ENCODE measurements at regions not wholly inside any gene's neighbourhood (a gene's known extent, or its start where the extent isn't known, plus 50 kb on each side); places are given as distances from the start of the nearest gene placed in this dataset.

DNA sequence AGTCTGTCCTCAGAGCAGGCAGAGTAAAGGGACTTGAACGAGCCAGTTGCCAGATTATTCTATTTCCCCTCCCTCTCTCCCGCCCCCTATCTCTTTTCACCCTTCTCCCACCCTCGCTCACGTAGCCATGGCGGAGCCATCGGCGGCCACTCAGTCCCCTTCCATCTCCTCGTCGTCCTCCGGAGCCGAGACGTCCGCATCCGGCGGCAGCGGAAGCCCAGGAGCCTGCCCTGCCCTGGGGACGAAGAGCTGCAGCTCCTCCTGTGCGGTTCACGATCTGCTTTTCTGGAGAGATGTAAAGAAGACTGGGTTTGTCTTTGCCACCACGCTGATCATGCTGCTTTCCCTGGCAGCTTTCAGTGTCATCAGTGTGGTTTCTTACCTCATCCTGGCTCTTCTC, 106.2 kb upstream of the SMAD1 start:
- H3K36me3 ChIP-seq (ENCODE audit: control insufficient read depth, insufficient read depth, low read length) = no peaks in the 10 kb centered on the region
- FAIRE-seq = peak; percentile 66

DNA sequence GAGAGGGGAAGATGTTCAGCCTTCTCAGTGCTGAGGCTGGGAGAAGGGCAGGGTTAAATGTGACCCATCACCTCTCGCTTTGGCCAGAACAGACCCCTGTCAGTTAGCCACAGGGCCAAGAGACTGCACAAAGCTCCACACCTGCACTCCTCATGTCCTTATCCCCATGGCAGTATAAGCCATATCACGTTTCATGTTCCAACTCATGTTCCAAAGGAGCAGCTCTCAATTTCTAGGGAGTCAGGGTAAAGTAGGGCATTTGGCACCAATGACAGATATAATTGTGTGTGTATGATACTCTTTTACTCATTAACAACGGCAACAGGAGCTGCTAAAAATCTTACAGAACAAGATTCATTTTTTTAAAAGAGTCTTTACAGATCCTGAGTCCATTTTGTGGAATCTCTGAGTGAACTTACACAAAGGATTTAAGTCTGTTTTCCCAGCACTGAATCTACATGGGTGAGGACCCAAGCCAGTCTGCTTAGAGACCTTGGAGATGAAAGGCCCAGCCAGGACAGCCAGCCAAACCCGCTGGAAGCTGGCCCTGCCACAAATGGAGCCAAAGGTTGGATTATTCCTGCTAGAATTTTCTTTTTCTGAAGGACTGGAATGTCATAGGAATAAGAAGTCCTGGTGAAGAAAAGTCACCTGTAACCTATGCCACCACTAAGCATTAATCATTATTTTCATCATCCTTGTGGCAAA, 129.1 kb upstream of the SMAD1 start:
- FAIRE-seq (no peak), DNase-seq (ENCODE audit: low read depth) (no peak)
- Histone ChIP-seq H3K4me3 (ENCODE audit: low read depth, low read length) (no peak overlapping the region), H3K36me3 (ENCODE audit: control insufficient read depth, insufficient read depth, low read length) (no peaks in the 10 kb centered on the region), H3K27me3 (ENCODE audit: control insufficient read depth, insufficient read depth, low read length) (no peaks in the 10 kb centered on the region)
- TF ChIP-seq, protein P1, sequence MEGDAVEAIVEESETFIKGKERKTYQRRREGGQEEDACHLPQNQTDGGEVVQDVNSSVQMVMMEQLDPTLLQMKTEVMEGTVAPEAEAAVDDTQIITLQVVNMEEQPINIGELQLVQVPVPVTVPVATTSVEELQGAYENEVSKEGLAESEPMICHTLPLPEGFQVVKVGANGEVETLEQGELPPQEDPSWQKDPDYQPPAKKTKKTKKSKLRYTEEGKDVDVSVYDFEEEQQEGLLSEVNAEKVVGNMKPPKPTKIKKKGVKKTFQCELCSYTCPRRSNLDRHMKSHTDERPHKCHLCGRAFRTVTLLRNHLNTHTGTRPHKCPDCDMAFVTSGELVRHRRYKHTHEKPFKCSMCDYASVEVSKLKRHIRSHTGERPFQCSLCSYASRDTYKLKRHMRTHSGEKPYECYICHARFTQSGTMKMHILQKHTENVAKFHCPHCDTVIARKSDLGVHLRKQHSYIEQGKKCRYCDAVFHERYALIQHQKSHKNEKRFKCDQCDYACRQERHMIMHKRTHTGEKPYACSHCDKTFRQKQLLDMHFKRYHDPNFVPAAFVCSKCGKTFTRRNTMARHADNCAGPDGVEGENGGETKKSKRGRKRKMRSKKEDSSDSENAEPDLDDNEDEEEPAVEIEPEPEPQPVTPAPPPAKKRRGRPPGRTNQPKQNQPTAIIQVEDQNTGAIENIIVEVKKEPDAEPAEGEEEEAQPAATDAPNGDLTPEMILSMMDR (IDR thresholded peaks at IDR 0.05; ENCODE audit: insufficient read depth, low read length, severe bottlenecking) = no peak

More for the DNA sequence above, 106.2 kb upstream of the SMAD1 start:
- TF ChIP-seq, protein P1 (IDR thresholded peaks at IDR 0.05; ENCODE audit: insufficient read depth, low read length, severe bottlenecking) = no peak
- no peak for DNase-seq (ENCODE audit: low read depth)
- Histone ChIP-seq H3K4me3 (ENCODE audit: low read depth, low read length) (no peak overlapping the region), H3K27me3 (ENCODE audit: control insufficient read depth, insufficient read depth, low read length) (no peaks in the 10 kb centered on the region)

DNA sequence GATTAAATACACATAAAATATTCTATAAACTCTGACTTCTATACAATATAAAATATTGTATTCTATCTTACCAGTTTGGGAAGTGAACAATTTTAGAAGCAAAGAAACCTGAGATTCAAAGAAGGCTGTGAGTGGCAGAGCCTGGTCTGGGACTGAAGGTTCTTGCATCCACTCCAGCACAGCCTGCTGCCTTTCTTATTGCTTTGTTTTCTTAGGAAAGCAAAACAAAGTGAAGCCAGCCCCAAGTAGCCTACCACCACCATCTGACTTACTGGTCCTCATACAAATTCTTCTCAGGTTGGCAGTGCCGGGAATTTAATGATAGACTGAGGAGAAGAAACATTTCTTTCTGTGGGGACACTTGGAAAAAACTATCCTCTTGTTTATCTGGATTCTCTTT, 129.7 kb upstream of the SMAD1 start:
- Histone ChIP-seq H3K4me3 (ENCODE audit: low read depth, low read length) (no peak overlapping the region), H3K27me3 (ENCODE audit: control insufficient read depth, insufficient read depth, low read length) (no peaks in the 10 kb centered on the region), H3K36me3 (ENCODE audit: control insufficient read depth, insufficient read depth, low read length) (no peaks in the 10 kb centered on the region)
- TF ChIP-seq, protein P1 (IDR thresholded peaks at IDR 0.05; ENCODE audit: insufficient read depth, low read length, severe bottlenecking) = no peak
- FAIRE-seq (no peak), DNase-seq (ENCODE audit: low read depth) (no peak)

GRCh38 chr4:145351162-145351561, 130.5 kb upstream of the SMAD1 start:
- no peak for FAIRE-seq
- TF ChIP-seq, protein P1 (IDR thresholded peaks at IDR 0.05; ENCODE audit: insufficient read depth, low read length, severe bottlenecking) = no peak

DNA sequence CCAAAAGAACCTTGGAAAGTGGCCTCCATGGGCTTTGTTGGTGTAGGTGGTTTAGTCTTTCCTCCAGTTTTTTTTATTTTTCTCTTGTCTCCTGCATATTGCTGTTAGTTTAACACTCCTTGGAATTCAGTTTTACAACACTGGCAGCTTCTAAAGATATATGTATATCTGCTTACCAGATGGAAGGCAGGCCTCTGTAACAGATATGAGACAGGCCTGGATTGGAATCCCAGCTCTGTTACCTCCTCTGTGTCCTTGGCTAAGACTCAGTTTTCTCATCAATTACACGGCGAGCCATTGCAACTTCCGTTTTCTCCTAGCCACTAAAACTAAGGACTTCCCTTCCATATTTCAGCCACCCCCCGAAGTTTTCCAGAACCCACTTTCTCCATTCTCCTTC, 133.4 kb upstream of the SMAD1 start:
- no peak for FAIRE-seq

More at GRCh38 chr4:145351162-145351561, 130.5 kb upstream of the SMAD1 start:
- DNase-seq (ENCODE audit: low read depth) = peak; percentile 41
- H3K4me3 ChIP-seq (ENCODE audit: low read depth, low read length) = no peak overlapping the region
- H3K27me3 ChIP-seq (ENCODE audit: control insufficient read depth, insufficient read depth, low read length) = no peaks in the 10 kb centered on the region
- H3K36me3 ChIP-seq (ENCODE audit: control insufficient read depth, insufficient read depth, low read length) = no peaks in the 10 kb centered on the region

More for the DNA sequence above, 133.4 kb upstream of the SMAD1 start:
- Histone ChIP-seq H3K4me3 (ENCODE audit: low read depth, low read length) (no peak overlapping the region), H3K36me3 (ENCODE audit: control insufficient read depth, insufficient read depth, low read length) (no peaks in the 10 kb centered on the region), H3K27me3 (ENCODE audit: control insufficient read depth, insufficient read depth, low read length) (no peaks in the 10 kb centered on the region)
- DNase-seq (ENCODE audit: low read depth) = no peak
- TF ChIP-seq, protein P1 (IDR thresholded peaks at IDR 0.05; ENCODE audit: insufficient read depth, low read length, severe bottlenecking) = no peak
